ENCODE measurements at regions not wholly inside any gene's neighbourhood (a gene's known extent, or its start where the extent isn't known, plus 50 kb on each side); places are given as distances from the start of the nearest gene placed in this dataset.

DNA sequence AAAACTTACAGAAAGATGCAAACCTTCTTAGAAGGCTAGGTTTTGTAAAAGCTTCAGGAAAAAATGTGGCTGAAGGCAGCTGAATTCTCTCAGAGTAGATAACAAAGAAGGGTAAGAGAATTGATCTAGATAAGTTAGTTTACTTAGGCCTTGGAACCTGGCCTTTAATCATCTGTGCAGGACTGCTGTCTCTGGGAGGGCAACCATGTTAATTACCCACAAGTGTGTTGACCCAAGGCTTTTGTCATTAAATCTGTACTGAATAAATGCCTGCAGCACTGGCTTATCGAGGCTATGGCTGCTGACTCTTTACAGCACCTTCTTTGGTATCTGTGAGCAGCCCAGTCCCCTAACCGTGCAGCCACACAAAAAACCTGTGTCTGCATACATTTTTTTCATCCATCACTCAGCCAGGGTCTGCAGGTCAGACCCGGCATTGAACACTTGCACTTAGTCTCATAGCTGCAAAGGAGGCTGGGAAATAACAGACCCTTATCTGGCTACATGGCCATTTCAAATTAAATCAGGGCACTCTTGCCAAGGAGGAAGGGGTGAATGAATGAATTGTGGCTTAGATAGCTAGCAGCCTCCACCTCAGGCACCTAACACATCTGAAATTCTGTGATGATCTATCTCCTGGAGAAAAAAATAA lies 86.4 kb upstream of the EPCAM start:
- no peak for FAIRE-seq
- in situ Hi-C loops (cut with MboI) (no loop called here), intact Hi-C loops (cut with micrococcal nuclease) (no loop called here)
- WGBS (ENCODE audit: insufficient coverage, low coverage, missing lambda C conversion rate), result 17% methylated on average over 3 of the region's 3 CpGs
- no peak overlapping the region for H2AFZ ChIP-seq (ENCODE audit: low read depth, low read length)
- peak; percentile 25; the same call in 1 of the 2 replicates for TF ChIP-seq SOX6 (IDR thresholded peaks at IDR 0.05)
- peak in 1 of 2 experiments; percentile 82; a peak in 2 of 4 replicates for TF ChIP-seq FOXA3 (CRISPR knock-in tag; conservative IDR thresholded peaks at IDR 0.05 in 1 of 2, IDR thresholded peaks at IDR 0.05 in 1 of 2)
- TF ChIP-seq, protein P1, sequence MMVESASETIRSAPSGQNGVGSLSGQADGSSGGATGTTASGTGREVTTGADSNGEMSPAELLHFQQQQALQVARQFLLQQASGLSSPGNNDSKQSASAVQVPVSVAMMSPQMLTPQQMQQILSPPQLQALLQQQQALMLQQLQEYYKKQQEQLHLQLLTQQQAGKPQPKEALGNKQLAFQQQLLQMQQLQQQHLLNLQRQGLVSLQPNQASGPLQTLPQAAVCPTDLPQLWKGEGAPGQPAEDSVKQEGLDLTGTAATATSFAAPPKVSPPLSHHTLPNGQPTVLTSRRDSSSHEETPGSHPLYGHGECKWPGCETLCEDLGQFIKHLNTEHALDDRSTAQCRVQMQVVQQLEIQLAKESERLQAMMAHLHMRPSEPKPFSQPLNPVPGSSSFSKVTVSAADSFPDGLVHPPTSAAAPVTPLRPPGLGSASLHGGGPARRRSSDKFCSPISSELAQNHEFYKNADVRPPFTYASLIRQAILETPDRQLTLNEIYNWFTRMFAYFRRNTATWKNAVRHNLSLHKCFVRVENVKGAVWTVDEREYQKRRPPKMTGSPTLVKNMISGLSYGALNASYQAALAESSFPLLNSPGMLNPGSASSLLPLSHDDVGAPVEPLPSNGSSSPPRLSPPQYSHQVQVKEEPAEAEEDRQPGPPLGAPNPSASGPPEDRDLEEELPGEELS (CRISPR knock-in tag; IDR thresholded peaks at IDR 0.05; ENCODE audit: borderline replicate concordance), result no peak
- TF ChIP-seq TRIM28 (IDR thresholded peaks at IDR 0.05), result peak; percentile 81; the same call in 1 of the 2 replicates
- peak; percentile 51 for TF ChIP-seq MEIS2 (IDR thresholded peaks at IDR 0.05; ENCODE audit: partially characterized antibody)
- BruUV-seq (replicated peaks), result no TSS peak
- no peaks in the 10 kb centered on the region for H3K36me3 ChIP-seq (ENCODE audit: control insufficient read depth, insufficient read depth, low read length)
- no peaks in the 10 kb centered on the region for H3K9me3 ChIP-seq (replicated peaks; ENCODE audit: control insufficient read depth, insufficient read depth, low read depth, low read length)
- H4K20me1 ChIP-seq (replicated peaks; ENCODE audit: control insufficient read depth, insufficient read depth, low read length), result no peaks in the 10 kb centered on the region
- no peak overlapping the region for H3K27ac ChIP-seq (ENCODE audit: extremely low read depth, low read depth, low read length)
- no peaks in the 10 kb centered on the region; a peak in 1 of 5 replicates for H3K4me1 ChIP-seq (replicated peaks in 1 of 2; ENCODE audit: control insufficient read depth in 2 of 2, insufficient read depth in 2 of 2, low read length in 2 of 2)
- no peaks in the 10 kb centered on the region for H3K9me1 ChIP-seq (ENCODE audit: control insufficient read depth, insufficient read depth, low read length)
- H3K4me2 ChIP-seq (ENCODE audit: insufficient read depth, low read length), result no peak overlapping the region
- H3K27me3 ChIP-seq (ENCODE audit: control insufficient read depth in 2 of 2, insufficient read depth in 2 of 2, low read length in 2 of 2), result no peaks in the 10 kb centered on the region
- ATAC-seq, result no peak
- no peak overlapping the region for H3K4me3 ChIP-seq
- no peak overlapping the region for H3K9ac ChIP-seq (ENCODE audit: insufficient read depth in 1 of 2, low read depth in 2 of 2, low read length in 2 of 2)
- ChIA-PET POLR2A (interaction anchor here (1.1 kb wide), 1 partner anchor 120 kb away, joined by 3 read pairs; no protein-coding TSS in a partner anchor), CTCF (ENCODE audit: low intra/inter-chr PET ratio) (no interaction called here)
- no peak for DNase-seq (ENCODE audit: extremely low read depth in 1 of 4, low spot score in 3 of 4)
- no peaks in the 10 kb centered on the region for H3K79me2 ChIP-seq (ENCODE audit: control insufficient read depth, insufficient read depth, low read length)

Data from K562 (cell line).